Inflammatory macrophage treated with lipopolysaccharide for 4 hours (primary cell): ENCODE measurements at regions not wholly inside any gene's neighbourhood (a gene's known extent, or its start where the extent isn't known, plus 50 kb on each side); places are given as distances from the start of the nearest gene placed in this dataset.
"Not testable (repeated sequence)": the region's sequence is repeated elsewhere in the genome, so short reads cannot be mapped to it uniquely, and the experiment has no call there.

Experiments
- DNase-seq: peaks from one replicate; pipeline ENCODE4 v3.0.0-alpha.2; 2020

GRCh38 chr19:27971869-27972268 lies 1241.1 kb downstream of the UQCRFS1 start:
- DNase-seq: no peak

DNA sequence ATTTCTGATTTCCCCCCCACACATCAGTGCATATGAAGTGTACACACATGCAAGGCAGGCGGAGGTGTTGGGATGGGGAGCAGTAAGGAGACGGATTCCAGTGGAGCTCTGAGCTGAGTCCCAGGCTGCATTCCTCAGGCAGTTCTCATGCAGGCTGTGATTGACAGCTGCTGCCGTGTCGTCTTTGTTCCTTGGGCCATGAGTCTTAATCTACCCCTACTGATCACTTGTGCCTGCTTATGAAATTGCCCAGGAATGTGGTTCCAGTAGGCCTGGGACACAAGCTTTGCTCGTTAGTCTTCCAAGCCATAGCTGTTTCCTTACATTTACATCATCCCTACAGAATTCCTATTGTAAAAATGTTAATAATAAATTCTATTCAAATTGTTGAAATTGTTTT lies 1241.9 kb downstream of the UQCRFS1 start:
- no peak for DNase-seq

- DNase-seq: no peak
These were observed 1246.5 kb downstream of the UQCRFS1 start for GRCh38 chr19:27966390-27966816.

- DNase-seq: no peak
These were observed 1248.8 kb downstream of the UQCRFS1 start for GRCh38 chr19:27964185-27964584.

DNA sequence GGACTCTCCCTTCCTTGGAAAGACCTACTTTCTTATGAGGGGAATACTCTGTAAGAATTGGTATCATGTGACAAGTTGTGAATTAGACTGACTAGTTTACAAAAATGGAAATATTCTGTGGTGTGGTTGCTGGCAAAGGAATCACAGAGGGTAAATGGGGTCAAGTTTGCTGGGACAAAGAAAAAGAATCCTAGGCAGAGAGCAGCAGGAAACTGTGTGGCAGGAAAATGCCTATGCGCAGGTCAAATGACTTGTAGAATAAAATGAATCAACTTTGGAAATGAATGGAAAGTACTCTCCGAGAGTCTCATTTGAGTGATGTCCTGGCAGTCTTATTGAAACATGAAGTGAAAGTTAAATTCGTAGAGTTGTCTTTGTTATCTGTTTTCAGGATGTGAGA lies 1250.7 kb downstream of the UQCRFS1 start:
- DNase-seq: no peak

- DNase-seq: no peak
These were observed 1257.2 kb downstream of the UQCRFS1 start for GRCh38 chr19:27955485-27956480.

DNA sequence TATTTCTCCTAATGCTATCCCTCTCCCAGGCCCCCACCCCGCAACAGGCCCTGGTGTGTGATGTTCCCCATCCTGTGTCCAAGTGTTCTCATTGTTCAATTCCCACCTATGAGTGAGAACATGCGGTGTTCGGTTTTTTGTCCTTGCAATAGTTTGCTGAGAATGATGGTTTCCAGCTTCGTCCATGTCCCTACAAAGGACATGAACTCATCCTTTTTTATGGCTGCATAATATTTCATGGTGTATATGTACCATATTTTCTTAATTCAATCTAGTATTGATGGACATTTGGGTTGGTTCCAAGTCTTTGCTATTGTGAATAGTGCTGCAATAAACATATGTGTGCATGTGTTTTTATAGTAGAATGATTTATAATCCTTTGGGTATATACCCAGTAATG lies 1270.3 kb downstream of the UQCRFS1 start:
- not testable (repeated sequence) for DNase-seq

DNA sequence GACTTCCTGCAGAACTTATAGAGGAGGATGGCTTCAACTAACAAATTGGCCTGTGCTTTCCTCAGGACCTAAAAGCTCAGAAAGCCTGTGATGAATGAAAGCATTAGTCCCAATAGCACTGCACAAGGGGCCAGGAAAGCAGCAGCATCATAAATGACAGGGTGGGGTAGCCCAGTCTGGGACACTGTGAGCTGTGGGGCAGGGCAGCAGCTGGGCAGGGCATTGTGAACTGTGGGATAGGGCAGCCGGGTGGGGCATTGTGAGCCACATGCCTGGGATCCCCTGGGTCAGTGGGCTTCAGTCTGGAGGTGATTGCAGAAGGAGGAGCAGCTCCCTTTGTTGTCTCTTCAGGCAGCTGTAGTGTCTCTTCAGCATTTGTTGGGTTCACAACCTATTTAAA lies 1276.8 kb downstream of the UQCRFS1 start:
- DNase-seq: no peak

DNA sequence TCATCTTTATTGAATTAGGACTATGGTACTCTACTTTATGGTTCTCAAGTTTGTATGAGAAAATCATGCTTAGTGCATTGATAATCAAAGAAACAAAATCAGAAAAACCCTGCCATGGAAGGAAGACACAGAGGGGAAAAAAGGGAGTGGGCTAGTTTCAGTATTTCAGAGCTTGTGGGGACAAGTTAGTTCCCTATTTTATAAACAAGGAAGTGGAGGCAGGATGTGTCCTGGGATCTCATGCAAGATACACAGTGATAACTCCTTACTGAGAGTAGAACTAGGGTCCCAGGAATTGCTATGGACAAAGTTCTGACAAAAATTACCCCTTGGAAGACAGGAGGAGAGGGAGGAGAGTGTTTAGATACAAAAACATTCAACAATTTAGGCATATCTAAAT lies 1277.3 kb downstream of the UQCRFS1 start:
- no peak for DNase-seq

- no peak for DNase-seq
These were observed 1283.6 kb downstream of the UQCRFS1 start for GRCh38 chr19:27929399-27929798.

DNA sequence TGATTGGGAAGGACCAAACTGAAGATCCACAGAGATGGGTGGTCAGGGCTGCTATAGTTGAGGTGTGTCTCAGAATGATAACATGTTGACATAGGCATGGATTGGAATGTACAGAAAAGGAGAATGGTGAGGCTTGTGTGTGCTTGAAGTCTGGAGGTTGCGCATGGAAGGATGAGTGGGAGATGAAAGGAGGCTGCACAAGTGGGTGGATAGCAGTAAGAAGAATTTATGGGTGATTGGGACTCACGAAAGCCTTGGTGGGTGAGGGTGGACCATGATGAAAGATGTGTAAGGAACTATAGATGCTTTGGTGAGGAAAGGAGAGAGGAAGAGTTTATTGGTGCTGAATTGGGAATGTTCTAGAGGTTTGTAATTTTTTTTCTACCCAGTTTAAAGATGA lies 1287.7 kb downstream of the UQCRFS1 start:
- no peak for DNase-seq

DNA sequence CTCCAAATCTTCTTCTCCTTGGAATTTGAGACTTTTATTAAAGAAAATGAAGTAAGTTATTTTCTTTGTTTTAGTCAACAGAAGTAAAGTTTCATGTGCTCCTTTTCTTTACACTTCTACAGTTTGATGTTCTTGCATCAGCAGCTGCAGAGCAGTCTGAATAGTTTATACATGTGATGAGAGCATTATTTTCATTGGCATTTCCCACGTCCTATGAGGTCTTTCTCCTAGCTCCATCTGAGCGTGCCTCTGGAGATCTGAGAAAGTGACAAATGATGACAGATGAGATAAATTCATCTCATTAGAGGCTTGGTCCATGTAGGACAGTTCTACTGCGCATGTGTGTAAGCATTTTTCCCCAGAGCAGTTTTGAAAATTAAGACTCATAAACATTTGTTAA lies 1290.0 kb downstream of the UQCRFS1 start:
- DNase-seq: no peak

- DNase-seq: no peak
These were observed 1292.2 kb downstream of the UQCRFS1 start for GRCh38 chr19:27920774-27921173.

DNA sequence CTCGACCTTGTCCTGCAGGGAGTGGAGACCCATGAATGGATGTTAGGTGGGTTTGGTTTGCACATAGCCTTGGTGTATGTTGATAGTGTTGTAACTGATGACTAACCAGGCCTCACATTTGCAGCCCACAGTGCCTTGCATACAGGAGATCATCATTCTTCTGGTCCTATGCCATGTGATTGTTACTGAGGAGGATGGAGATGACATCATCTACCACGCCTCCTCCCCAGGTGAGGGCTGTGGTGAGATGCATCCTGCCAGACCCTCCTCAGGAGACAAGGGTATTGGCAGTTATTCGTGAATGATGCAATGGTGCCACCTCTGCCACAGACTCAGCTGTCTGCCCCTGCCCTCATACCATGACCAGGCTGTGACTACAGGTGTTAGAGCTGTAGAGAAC lies 1294.1 kb downstream of the UQCRFS1 start:
- DNase-seq: no peak

DNA sequence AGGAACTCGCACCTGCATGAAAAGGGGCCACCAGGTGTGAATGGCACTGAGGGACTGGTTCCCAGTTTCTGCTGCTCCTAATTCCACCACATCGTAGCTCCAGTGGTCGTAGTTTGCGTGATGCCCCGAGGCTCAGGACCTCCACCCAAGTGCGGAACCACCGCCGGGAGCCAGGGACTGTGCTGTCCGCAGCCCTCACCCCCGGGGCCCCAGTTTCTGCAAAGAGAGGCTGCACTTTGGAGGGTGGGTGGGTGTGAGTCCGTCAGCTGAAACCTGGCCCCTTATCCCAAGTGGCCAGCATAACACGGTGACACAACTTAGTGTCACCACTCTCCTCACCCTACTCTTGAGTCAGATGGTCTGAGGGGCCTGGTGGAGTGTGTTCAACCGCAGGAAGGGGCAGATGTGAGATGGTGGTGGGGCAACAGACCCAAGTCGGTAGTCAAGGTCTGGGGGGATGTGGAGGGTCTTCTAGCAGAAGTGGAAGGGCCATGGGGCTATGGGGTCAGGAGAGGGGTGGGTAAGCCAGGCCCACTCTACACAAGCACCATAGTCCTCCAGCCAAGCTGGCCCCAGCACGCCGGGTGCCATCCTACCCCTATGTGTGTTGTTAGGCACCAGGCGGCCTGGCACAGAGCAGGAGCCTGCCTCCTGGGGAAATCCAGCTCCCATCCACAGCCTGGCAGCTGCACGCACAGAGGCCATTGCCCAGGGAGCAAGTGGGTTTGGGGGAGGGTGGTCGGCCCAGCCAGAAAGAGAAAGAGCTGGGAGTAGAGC lies 1301.6 kb downstream of the UQCRFS1 start:
- no peak for DNase-seq

GRCh38 chr19:27909861-27910260 lies 1303.1 kb downstream of the UQCRFS1 start:
- no peak for DNase-seq

GRCh38 chr19:27909185-27909840 lies 1303.6 kb downstream of the UQCRFS1 start:
- no peak for DNase-seq

- no peak for DNase-seq
These were observed 1306.9 kb downstream of the UQCRFS1 start for GRCh38 chr19:27906081-27906480.

DNA sequence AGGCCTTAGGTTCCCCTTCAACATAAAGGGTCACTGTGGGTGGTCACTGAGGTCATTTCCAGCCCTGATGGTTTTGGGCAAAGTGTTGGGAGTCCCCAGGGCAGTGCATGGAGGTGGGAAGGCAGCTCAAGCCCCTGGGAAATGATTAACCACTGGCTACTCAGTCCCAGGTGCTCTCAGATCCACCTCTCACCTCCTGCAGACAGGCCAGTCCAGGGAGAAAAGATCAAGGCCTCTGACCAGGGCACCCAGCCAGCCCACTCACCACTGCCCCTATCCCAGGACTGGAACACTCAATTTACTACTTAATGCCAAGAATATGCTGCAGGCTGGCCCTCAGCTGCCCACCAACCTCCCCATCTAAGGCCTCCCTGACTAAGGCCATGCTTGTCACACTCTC lies 1307.9 kb downstream of the UQCRFS1 start:
- DNase-seq: no peak

GRCh38 chr19:27901078-27901477 lies 1311.9 kb downstream of the UQCRFS1 start:
- DNase-seq: no peak

DNA sequence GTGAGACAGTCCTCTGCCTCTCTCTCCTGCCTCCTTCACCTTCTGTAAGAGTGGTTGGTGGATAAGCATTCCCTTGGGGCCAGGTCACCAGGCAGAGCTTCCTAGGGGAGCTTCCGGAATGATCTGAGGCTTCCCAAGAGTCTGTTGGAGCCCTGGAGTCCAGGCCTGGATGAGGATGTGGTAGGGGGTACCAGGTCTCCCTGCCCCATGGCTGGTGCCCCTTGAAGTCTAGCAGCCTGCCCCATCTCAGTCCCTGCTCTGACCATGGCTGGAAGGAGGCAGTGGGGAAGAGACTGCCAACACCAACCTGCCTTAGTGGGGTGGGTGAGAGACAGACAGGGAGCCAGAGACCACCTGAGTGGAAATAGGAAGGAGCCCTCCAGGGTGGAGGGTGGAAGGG lies 1316.9 kb downstream of the UQCRFS1 start:
- DNase-seq: no peak

GRCh38 chr19:27894906-27895754 lies 1317.8 kb downstream of the UQCRFS1 start:
- no peak for DNase-seq
